GM10266 (cell line): ENCODE measurements at regions not wholly inside any gene's neighbourhood (a gene's known extent, or its start where the extent isn't known, plus 50 kb on each side); places are given as distances from the start of the nearest gene placed in this dataset.

Experiments
- DNase-seq: peaks from one replicate; pipeline ENCODE4 v3.0.0; 2012; ENCODE audit errors: extremely low spot score
- TF ChIP-seq, protein P1 (sequence below): IDR thresholded peaks from 2 replicates; pipeline ENCODE4 v1.5.1; 2012; ENCODE audit warnings: mild to moderate bottlenecking, low read depth; ENCODE audit not compliant: control insufficient read depth, insufficient read depth; ENCODE audit errors: missing control alignments

- TF ChIP-seq, protein P1, sequence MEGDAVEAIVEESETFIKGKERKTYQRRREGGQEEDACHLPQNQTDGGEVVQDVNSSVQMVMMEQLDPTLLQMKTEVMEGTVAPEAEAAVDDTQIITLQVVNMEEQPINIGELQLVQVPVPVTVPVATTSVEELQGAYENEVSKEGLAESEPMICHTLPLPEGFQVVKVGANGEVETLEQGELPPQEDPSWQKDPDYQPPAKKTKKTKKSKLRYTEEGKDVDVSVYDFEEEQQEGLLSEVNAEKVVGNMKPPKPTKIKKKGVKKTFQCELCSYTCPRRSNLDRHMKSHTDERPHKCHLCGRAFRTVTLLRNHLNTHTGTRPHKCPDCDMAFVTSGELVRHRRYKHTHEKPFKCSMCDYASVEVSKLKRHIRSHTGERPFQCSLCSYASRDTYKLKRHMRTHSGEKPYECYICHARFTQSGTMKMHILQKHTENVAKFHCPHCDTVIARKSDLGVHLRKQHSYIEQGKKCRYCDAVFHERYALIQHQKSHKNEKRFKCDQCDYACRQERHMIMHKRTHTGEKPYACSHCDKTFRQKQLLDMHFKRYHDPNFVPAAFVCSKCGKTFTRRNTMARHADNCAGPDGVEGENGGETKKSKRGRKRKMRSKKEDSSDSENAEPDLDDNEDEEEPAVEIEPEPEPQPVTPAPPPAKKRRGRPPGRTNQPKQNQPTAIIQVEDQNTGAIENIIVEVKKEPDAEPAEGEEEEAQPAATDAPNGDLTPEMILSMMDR: no peak
- DNase-seq: no peak
These were observed 189.2 kb upstream of the PHACTR1 start for GRCh38 chr6:12527339-12527738.

GRCh38 chr6:12528136-12528535 is 188.4 kb upstream of the PHACTR1 start:
- DNase-seq: no peak
- TF ChIP-seq, protein P1: no peak

- no peak for DNase-seq
- TF ChIP-seq, protein P1: no peak
These were observed 187.8 kb upstream of the PHACTR1 start for GRCh38 chr6:12528581-12529363.

- no peak for DNase-seq
- TF ChIP-seq, protein P1: no peak
These were observed 187.1 kb upstream of the PHACTR1 start for GRCh38 chr6:12529364-12530019.

GRCh38 chr6:12530345-12530744 is 186.2 kb upstream of the PHACTR1 start:
- DNase-seq: no peak
- TF ChIP-seq, protein P1: no peak

- DNase-seq: no peak
- TF ChIP-seq, protein P1: no peak
These were observed 183.0 kb upstream of the PHACTR1 start for GRCh38 chr6:12533586-12533985.
